ENCODE measurements at regions not wholly inside any gene's neighbourhood (a gene's known extent, or its start where the extent isn't known, plus 50 kb on each side); places are given as distances from the start of the nearest gene placed in this dataset.

DNA sequence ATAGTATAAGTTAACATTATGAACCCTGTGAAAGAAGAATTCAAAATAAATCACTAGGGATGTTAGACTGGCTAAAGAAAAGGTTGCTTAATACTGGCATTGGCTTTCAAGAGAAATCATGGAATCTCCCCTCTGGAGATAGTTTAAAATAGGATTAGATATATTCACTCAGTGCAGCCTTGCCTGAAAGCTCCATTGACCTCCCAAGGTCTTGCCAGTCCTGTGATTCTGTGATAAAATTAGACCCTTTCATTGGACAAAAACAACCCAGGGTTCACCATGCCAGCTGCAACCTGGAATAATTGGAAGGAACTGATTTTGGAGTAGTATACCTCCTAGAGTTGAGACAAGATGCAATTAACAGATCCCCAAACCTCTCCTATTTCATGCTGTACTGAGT lies 588.1 kb upstream of the MEF2C start:
- no peak for TF ChIP-seq TCF7L2 (IDR thresholded peaks at IDR 0.05; ENCODE audit: low read depth, low read length)
- no peak for TF ChIP-seq CTCF (IDR thresholded peaks at IDR 0.05)
- TF ChIP-seq, protein P1, sequence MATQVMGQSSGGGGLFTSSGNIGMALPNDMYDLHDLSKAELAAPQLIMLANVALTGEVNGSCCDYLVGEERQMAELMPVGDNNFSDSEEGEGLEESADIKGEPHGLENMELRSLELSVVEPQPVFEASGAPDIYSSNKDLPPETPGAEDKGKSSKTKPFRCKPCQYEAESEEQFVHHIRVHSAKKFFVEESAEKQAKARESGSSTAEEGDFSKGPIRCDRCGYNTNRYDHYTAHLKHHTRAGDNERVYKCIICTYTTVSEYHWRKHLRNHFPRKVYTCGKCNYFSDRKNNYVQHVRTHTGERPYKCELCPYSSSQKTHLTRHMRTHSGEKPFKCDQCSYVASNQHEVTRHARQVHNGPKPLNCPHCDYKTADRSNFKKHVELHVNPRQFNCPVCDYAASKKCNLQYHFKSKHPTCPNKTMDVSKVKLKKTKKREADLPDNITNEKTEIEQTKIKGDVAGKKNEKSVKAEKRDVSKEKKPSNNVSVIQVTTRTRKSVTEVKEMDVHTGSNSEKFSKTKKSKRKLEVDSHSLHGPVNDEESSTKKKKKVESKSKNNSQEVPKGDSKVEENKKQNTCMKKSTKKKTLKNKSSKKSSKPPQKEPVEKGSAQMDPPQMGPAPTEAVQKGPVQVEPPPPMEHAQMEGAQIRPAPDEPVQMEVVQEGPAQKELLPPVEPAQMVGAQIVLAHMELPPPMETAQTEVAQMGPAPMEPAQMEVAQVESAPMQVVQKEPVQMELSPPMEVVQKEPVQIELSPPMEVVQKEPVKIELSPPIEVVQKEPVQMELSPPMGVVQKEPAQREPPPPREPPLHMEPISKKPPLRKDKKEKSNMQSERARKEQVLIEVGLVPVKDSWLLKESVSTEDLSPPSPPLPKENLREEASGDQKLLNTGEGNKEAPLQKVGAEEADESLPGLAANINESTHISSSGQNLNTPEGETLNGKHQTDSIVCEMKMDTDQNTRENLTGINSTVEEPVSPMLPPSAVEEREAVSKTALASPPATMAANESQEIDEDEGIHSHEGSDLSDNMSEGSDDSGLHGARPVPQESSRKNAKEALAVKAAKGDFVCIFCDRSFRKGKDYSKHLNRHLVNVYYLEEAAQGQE (IDR thresholded peaks at IDR 0.05; ENCODE audit: insufficient read depth in 1 of 2, low read depth in 2 of 2, low read length in 1 of 2): no peak
- no peak for TF ChIP-seq POLR2AphosphoS5 (IDR thresholded peaks at IDR 0.05; ENCODE audit: low read depth, low read length)
